ENCODE measurements at regions not wholly inside any gene's neighbourhood (a gene's known extent, or its start where the extent isn't known, plus 50 kb on each side); places are given as distances from the start of the nearest gene placed in this dataset.

DNA sequence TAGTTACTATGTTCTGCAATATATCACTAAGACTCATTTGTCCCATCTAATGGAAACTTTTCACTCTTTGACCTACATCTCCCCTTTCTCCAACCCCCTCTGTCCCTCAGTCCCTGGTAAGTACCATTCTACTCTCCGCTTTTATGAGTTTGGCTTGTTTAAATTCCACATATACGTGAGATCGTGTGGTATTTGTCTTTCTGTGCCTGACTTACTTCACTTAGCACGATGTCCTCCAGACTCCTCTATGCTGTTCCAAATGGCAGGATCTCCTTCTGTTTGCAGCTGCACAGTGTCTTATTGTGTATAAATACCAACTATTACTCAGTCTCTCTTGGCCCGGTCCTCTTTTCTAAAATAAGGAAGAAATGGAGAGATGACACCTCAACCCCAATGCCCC, 205.4 kb upstream of the NTM start:
- no peaks in the 10 kb centered on the region for H3K4me1 ChIP-seq
- no peak overlapping the region for H3K27ac ChIP-seq

GRCh38 chr11:131168839-131169713, 201.3 kb upstream of the NTM start:
- Histone ChIP-seq H3K27me3 (no peaks in the 10 kb centered on the region), H3K36me3 (no peaks in the 10 kb centered on the region), H3K9me3 (no peaks in the 10 kb centered on the region), H3K4me1 (no peaks in the 10 kb centered on the region), H3K27ac (no peak overlapping the region), H3K4me3 (no peak overlapping the region)
- intact Hi-C loops (cut with DNase I), result no loop called here
- TF ChIP-seq POLR2AphosphoS5 (IDR thresholded peaks at IDR 0.05; ENCODE audit: insufficient read depth in 1 of 2, low read depth in 1 of 2) (no peak), CTCF (IDR thresholded peaks at IDR 0.05) (no peak), POLR2A (IDR thresholded peaks at IDR 0.05) (no peak)
- DNase-seq (ENCODE audit: extremely low spot score in 2 of 2), result no peak

More for the DNA sequence above, 205.4 kb upstream of the NTM start:
- no peaks in the 10 kb centered on the region for H3K36me3 ChIP-seq
- no peaks in the 10 kb centered on the region for H3K9me3 ChIP-seq
- no peaks in the 10 kb centered on the region for H3K27me3 ChIP-seq
- no peak overlapping the region for H3K4me3 ChIP-seq
- intact Hi-C loops (cut with DNase I), result no loop called here
- TF ChIP-seq POLR2A (IDR thresholded peaks at IDR 0.05), result no peak
- TF ChIP-seq CTCF (IDR thresholded peaks at IDR 0.05), result no peak
- no peak for TF ChIP-seq POLR2AphosphoS5 (IDR thresholded peaks at IDR 0.05; ENCODE audit: insufficient read depth in 1 of 2, low read depth in 1 of 2)
- DNase-seq (ENCODE audit: extremely low spot score in 2 of 2), result no peak

- Histone ChIP-seq H3K4me3 (no peak overlapping the region), H3K36me3 (no peaks in the 10 kb centered on the region), H3K4me1 (no peaks in the 10 kb centered on the region), H3K27me3 (no peaks in the 10 kb centered on the region), H3K27ac (no peak overlapping the region), H3K9me3 (no peaks in the 10 kb centered on the region)
- intact Hi-C loops (cut with DNase I), result loop anchor here (5.0 kb wide), 1 partner anchor 1915 kb away; no protein-coding TSS in a partner anchor
- no peak for DNase-seq (ENCODE audit: extremely low spot score in 2 of 2)
- no peak for TF ChIP-seq CTCF (IDR thresholded peaks at IDR 0.05)
Measured at GRCh38 chr11:131172011-131172410, 198.4 kb upstream of the NTM start.

GRCh38 chr11:131178020-131178419, 192.4 kb upstream of the NTM start:
- Histone ChIP-seq H3K36me3 (no peaks in the 10 kb centered on the region), H3K9me3 (no peaks in the 10 kb centered on the region), H3K4me3 (no peak overlapping the region), H3K27ac (no peak overlapping the region), H3K4me1 (no peaks in the 10 kb centered on the region), H3K27me3 (no peaks in the 10 kb centered on the region)
- intact Hi-C loops (cut with DNase I), result no loop called here
- no peak for DNase-seq (ENCODE audit: extremely low spot score in 2 of 2)
- no peak for TF ChIP-seq CTCF (IDR thresholded peaks at IDR 0.05)
- no peak for TF ChIP-seq POLR2A (IDR thresholded peaks at IDR 0.05)
- TF ChIP-seq POLR2AphosphoS5 (IDR thresholded peaks at IDR 0.05; ENCODE audit: insufficient read depth in 1 of 2, low read depth in 1 of 2), result no peak

GRCh38 chr11:131178596-131178995, 191.8 kb upstream of the NTM start:
- Histone ChIP-seq H3K4me3 (no peak overlapping the region), H3K36me3 (no peaks in the 10 kb centered on the region), H3K27me3 (no peaks in the 10 kb centered on the region), H3K27ac (no peak overlapping the region), H3K4me1 (no peaks in the 10 kb centered on the region), H3K9me3 (no peaks in the 10 kb centered on the region)
- DNase-seq (ENCODE audit: extremely low spot score in 2 of 2), result no peak
- TF ChIP-seq POLR2A (IDR thresholded peaks at IDR 0.05) (no peak), CTCF (IDR thresholded peaks at IDR 0.05) (no peak)
- intact Hi-C loops (cut with DNase I), result no loop called here
